ENCODE measurements at regions not wholly inside any gene's neighbourhood (a gene's known extent, or its start where the extent isn't known, plus 50 kb on each side); places are given as distances from the start of the nearest gene placed in this dataset.

DNA sequence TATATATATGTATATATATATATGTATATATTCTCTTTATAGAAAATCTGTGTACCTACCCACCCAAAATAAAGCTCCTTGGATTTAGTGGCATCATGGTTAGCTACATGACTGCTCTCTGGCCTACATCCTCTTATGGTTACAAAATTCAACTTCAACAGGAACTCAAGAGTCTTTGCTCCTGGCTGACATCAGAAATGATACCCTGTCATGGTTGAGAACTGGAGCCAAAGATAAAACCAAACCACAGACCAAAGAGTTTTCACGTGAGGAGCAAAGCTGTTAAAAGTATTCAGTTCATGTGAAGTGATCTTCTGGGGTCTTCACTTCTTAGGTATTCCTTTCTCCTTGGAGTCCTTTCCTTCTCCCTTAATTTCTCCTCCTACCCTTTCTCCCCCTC lies 476.3 kb downstream of the SOX11 start:
- Histone ChIP-seq H3K9me3 (ENCODE audit: insufficient read depth in 2 of 2, low read depth in 1 of 2, low read length in 1 of 2) (no peaks in the 10 kb centered on the region), H3K79me1 (ENCODE audit: low read depth, low read length) (no peaks in the 10 kb centered on the region), H3K27ac (ENCODE audit: low read depth, low read length) (no peak overlapping the region), H3K4me3 (ENCODE audit: extremely low read depth in 1 of 4, insufficient read depth in 2 of 4, low read depth in 3 of 4, low read length in 4 of 4) (no peak overlapping the region), H3K9ac (replicated peaks in 1 of 4; ENCODE audit: extremely low read depth in 1 of 4, low read depth in 3 of 4, low read length in 3 of 4) (no peak overlapping the region), H3K79me2 (ENCODE audit: control insufficient read depth in 1 of 2, insufficient read depth in 2 of 2, low read length in 2 of 2) (no peaks in the 10 kb centered on the region), H3K4me2 (ENCODE audit: insufficient read depth in 1 of 2, low read depth in 2 of 2, low read length in 2 of 2) (no peak overlapping the region), H3K27me3 (replicated peaks in 1 of 4; ENCODE audit: control insufficient read depth in 3 of 4, extremely low read depth in 1 of 4, insufficient read depth in 3 of 4, low read length in 3 of 4) (no peaks in the 10 kb centered on the region), H2BK5ac (ENCODE audit: low read depth, low read length) (no peak overlapping the region), H3K18ac (ENCODE audit: extremely low read depth, low read length) (no peak overlapping the region), H3K14ac (ENCODE audit: insufficient read length) (no peak overlapping the region), H2AK5ac (ENCODE audit: low read depth, low read length) (no peak overlapping the region), H2AFZ (ENCODE audit: low read length) (no peak overlapping the region), H3K56ac (replicated peaks; ENCODE audit: insufficient read length, low read depth, low read length) (no peak overlapping the region), H3K23me2 (ENCODE audit: low read depth, low read length) (no peaks in the 10 kb centered on the region; the same call in 1 of the 2 replicates), H3K4me1 (replicated peaks in 1 of 4; ENCODE audit: control insufficient read depth in 3 of 4, insufficient read depth in 4 of 4, low read length in 3 of 4) (no peaks in the 10 kb centered on the region; a peak in 2 of 7 replicates), H3K4ac (replicated peaks; ENCODE audit: insufficient read length, low read depth, low read length) (no peak overlapping the region), H3K36me3 (ENCODE audit: control insufficient read depth in 2 of 4, insufficient read depth in 4 of 4, low read length in 3 of 4) (no peaks in the 10 kb centered on the region), H4K5ac (ENCODE audit: insufficient read length, low read depth, low read length) (no peak overlapping the region), H2BK120ac (replicated peaks; ENCODE audit: low read depth, low read length) (no peak overlapping the region), H2BK12ac (ENCODE audit: low read depth, low read length) (no peak overlapping the region), H2BK15ac (ENCODE audit: low read length) (no peak overlapping the region), H4K91ac (replicated peaks; ENCODE audit: insufficient read length, low read length) (no peak overlapping the region), H4K20me1 (replicated peaks in 1 of 2; ENCODE audit: control insufficient read depth in 1 of 2, insufficient read depth in 2 of 2, low read length in 2 of 2) (no peaks in the 10 kb centered on the region), H4K8ac (ENCODE audit: extremely low read depth, insufficient read depth, low read length) (no peak overlapping the region), H3K23ac (ENCODE audit: insufficient read length) (no peak overlapping the region), H2BK20ac (ENCODE audit: low read length) (no peak overlapping the region)
- ChIA-PET POLR2A (ENCODE audit: partially characterized antibody) (no interaction called here), CTCF (ENCODE audit: partially characterized antibody) (interaction anchor here (0.7 kb wide), 1 partner anchor 14 kb away, joined by 4 read pairs; no protein-coding TSS in a partner anchor)
- 88% methylated on average over 1 of the region's 1 CpG; no CpG with 5 or more reads in 1 of the 2 experiments for WGBS, 2 experiments (ENCODE audit: extremely low coverage in 1 of 2, insufficient coverage in 1 of 2, insufficient read length in 1 of 2, insufficient replicate concordance in 2 of 2, low coverage in 1 of 2, low lambda C conversion rate in 2 of 2, missing lambda C conversion rate in 1 of 2)
- no peak for TF ChIP-seq POU5F1 (IDR thresholded peaks at IDR 0.05; ENCODE audit: low read depth, low read length)
- no peak for FAIRE-seq
- DNase-seq (ENCODE audit: low read depth in 1 of 2, low spot score in 2 of 2) = no peak

All from H1 (cell line).